NCI-H2196 (cell line): ENCODE measurements at regions not wholly inside any gene's neighbourhood (a gene's known extent, or its start where the extent isn't known, plus 50 kb on each side); places are given as distances from the start of the nearest gene placed in this dataset.

Experiments used
- DNase-seq: peaks from one replicate; lab custom pipeline; 2025; ENCODE audit not compliant: unreplicated experiment; lab: John Stamatoyannopoulos, UW

- DNase-seq = no peak
These were observed 514.7 kb downstream of the RPS24 start for GRCh38 chr10:78548369-78548768.

DNA sequence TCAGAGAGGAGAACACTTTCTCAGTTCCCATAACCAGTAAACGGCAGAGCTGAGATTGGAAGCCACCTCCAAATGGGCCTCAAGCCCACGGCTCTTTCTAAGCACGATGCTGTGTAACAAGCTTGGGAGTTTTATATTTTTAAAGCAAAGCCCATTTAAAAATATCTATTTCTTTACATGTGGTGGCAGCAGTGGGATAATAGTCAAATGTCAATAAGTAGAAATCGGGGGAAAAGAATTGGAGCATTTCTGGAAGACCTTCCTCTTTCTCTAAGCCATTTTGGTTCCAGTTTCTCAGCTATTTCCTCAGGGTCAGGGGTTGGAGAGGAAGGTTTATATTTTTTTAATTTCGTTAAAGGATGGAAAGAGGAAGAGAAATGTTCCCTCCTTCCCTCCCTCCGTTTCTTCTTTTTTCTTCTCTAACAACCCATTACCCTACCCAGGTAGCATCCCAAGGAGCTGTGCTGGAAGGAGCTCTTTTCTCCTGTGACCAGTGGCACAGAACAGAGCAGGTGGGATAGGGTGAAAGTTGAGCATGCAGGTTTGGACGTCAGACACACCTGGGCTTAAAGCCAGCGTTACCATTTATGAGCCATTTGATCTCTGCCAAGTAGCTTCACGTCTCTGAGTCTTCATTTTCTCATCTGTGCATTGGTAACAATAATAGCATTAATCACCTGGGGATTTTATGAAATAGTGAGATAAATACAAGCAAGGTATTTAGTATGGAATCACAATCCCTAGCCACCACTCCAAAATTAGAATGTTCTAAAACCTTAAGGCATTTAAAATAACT is 515.7 kb downstream of the RPS24 start:
- DNase-seq = peak; percentile 72

- no peak for DNase-seq
These were observed 516.4 kb downstream of the RPS24 start for GRCh38 chr10:78550090-78550489.

DNA sequence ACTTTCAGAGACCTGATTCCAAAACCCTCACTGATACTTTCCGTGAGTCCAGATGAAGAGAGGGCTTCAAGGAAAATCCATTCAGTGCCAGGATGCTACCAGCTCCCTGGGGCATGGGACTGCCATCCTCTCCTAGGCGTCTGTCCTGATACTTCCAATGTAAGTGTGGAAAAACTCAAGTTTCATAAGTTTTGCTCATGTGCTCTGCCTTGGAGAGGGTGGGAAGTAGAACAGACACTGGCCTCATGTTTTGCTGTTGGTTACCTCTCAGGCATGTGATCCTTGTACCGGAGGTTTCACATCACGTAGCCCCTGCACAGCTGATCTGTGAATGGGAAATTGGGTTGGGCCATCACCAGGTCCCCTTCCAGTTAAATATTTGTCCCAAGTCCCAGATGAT is 517.1 kb downstream of the RPS24 start:
- DNase-seq = no peak

DNA sequence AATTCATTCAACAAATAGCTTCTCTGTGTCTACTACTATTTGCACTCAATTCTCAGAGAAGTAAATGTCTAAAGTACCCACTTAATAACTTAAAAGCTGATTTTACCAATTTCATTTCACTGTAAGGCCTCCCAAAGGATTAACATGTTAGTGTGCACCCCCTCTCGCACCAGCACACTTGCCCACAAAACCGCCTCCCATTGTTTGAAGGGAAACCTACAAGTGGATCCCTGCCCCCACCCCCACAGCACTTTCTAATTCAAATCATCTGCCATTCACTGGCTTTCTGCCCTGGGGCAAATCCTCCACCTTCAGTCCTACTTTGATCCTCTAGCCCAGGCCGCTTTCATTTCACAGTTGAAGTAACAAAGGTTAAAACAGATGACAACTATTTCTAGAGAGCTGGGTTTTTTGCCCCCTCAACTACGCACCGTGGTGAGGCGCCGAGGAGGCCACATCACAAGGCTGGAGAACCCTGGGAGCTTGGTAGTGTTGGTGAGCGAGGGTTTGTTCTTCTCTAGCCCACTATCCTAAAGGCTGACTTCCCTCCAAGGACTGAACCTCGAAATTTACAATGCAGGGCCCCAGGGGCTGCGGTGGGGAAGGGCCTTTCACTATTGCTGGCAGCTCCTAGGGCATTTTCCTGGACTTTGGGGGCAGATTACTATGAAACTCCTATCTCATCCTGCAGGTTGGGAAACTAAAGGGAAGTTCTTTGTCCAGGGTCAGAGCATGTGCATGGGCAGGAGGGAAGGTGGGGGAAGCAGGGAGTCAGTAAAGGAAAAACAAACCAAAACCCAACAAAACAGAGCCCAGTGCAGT is 517.4 kb upstream of the ZMIZ1 start:
- no peak for DNase-seq

DNA sequence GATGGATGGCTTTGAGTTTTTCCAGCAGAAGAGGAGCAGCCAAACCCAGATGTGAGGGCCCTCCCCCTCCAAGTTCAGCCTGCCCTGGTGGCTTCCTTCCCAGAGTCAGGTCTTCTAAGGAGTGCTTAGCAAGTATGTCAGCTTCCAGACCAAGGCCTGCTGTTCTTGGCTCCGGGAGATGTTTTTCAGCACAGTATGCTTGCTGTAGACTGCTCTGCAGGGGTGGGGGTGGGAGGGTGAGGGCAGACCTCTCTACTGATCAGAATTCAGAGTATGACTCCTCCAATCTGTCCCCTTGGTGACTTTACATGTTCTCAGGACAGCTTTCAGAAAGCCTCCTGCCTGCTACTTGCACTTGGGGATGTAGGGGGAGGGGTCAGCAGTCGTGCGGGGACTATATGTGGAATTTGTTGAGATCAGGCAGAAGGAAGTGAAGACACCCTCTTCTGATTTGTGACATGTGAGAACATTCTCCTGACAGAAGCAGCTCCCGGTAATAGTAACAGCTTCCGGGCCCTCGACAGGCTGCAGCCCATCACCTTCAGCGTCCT is 516.4 kb upstream of the ZMIZ1 start:
- no peak for DNase-seq

- DNase-seq = no peak
These were observed 515.0 kb upstream of the ZMIZ1 start for GRCh38 chr10:78553792-78554191.

DNA sequence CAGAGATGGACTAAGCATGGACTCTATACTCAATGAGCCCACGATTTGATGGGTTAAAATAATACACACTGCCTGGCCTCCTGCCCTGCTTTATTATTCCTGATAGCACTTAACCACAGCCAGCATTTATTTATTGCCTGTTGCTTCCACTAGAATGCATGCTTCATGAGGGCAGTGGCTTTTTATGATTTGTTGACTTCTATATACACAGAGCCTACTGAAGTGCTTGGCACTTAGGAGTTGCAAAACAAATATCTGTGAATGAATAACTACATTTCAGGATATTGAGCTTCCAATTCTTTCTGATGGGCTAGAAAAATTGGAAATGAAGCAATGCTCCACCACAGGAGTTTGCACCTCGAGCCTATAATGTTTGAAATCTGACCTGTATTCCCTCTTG is 513.6 kb upstream of the ZMIZ1 start:
- DNase-seq = no peak

DNA sequence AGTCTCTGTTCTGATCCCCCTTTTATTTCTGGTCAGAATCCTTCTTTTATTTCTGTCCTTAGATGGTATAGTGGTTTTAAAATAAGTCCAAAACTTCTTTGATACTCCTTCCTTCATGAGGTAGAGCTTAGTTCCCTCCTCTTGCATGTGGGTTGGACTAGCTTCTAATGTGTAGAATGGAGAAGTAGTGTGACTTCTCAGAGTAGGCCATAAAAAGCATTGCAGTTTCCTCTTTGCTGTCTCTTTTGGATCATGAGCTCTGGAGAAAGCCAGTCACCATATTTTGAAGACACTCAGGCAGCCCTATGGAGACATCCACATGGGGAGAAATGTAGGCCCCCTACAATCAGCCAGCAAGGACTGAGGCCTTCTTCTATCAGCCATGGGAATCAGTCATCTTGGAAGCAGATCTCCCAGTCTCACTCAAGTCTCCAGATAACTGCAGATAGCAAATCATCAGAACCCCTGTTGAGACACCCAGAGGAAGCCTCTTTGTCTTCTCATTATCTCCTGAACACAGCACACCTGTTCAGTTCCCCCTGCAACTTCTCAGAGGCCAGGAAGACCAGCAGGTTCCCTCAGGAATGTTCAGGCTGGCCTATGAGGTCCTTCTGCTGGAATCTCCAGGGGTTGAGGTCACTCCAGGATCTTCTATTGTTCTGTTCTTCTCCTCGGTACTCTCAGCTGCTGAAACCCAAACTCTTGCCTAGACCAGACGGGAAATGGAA is 511.9 kb upstream of the ZMIZ1 start:
- DNase-seq = no peak

- no peak for DNase-seq
These were observed 511.3 kb upstream of the ZMIZ1 start for GRCh38 chr10:78557433-78557925.

- DNase-seq = no peak
These were observed 509.0 kb upstream of the ZMIZ1 start for GRCh38 chr10:78559661-78560340.

DNA sequence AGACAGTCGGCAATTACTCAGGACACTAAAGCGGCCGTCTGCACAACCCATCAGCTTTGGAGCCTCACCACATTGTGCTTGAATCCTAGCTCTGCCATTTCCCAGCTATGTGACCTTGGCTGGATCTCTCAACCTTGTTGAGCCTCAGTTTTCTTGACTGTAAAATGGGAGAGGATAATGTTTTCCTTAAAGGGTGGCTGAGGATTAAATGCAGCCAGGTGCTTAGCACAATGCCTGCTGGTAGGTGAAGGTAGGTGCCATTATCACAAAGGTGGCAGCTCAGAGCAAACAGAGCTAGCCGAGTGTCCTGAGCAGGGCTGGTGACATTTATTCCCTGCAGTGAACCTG is 508.5 kb upstream of the ZMIZ1 start:
- no peak for DNase-seq

DNA sequence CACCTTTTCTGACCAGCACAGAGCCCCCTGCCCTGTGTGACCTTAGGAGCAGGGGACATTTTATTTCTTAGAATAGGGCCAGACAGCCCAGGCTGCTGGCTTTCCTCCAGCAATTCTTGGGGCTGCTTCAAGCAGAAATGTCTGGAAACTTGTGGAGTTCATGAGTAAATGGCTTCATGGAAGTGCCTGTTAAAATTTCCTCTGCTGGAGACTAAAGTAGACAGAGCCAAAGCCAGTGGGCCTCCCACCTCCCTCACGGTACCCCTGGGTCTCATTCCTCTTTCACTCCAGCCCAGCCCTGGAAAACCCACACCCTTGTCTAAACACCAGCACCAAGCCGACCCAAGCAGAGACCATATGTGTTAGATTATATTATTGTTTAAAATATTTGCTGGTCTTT is 505.5 kb upstream of the ZMIZ1 start:
- DNase-seq = no peak

DNA sequence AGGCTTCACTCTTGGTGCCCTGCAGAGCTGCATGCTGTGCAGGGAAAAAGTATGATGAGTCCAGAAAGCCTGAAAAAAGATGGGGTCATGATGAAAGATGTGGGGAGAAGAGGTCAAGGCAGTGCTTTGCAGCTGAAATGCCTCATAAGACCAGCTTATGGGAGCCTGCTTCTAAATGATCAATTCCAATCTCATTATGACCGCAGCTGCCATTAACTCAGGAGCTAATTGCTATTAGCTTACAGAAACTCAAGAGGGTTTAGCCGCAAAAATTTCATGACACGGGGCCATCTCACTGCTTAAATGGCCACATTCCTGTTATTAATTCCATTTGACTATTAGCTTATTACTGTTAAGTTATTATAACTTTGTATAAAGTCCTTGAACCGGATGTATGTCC is 502.9 kb upstream of the ZMIZ1 start:
- no peak for DNase-seq

DNA sequence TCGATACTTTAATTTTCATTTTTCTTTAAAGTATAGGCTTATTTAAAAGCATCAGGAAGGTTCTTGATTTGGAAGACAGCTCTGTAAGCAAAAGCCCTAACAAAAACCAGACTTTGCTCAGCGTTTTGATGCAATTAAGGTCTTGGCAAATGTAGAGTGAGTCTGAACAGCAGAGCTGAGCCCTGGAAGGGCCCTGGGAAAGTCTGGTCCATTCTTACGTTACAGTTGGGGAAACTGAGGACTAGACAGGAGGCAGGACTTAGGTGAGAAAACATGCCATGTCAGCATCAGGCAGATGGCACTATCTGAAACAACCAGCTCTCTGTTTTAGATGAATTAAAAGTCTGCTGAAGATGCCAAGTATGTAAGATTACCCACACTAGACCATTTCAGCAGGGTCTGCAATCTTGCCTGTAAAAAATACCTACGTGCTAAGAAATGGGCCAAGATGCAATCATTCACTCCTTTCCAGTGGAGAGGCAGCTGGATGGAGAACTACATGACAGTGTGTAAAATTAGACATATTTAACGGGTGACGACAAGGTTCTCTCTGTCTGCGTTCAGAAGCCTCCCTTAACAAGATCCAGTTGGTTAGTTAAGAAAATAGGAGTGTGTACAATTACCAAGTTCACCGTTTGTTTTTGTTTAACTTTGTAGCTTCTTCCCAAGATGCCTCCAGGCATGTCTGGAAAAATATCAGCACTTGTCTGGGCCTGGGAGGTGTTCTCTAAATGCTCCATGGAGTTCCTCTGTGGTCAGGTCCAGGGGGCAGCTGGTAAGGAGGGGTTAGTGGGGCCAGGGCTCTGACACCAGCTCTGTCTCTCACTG is 502.3 kb upstream of the ZMIZ1 start:
- no peak for DNase-seq

- DNase-seq = peak; percentile 52
These were observed 500.9 kb upstream of the ZMIZ1 start for GRCh38 chr10:78567680-78568455.

GRCh38 chr10:78568620-78569019 is 500.1 kb upstream of the ZMIZ1 start:
- DNase-seq = no peak

- no peak for DNase-seq
These were observed 498.0 kb upstream of the ZMIZ1 start for GRCh38 chr10:78570633-78571235.

DNA sequence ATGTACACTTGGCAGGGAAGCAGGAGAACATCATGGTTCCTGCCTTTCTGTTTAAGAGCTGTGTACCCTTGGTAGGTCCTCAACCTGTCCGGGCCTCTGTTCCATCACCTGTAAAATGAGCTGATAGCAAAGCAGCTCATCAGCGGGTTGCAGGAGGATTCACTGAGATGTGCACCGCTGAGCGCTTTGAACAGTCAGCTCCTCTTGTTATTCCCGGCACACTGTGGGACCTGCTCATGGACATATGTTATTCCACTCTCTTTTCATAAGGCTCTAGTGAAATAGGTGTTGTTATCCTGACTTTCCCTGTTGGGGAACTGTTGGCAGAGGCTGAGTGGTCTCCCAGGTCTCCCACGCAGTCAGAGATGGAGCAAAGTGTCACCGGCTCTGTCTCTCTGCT is 497.5 kb upstream of the ZMIZ1 start:
- no peak for DNase-seq
